Progenitor cell of endocrine pancreas (in vitro differentiated cells): ENCODE measurements at regions not wholly inside any gene's neighbourhood (a gene's known extent, or its start where the extent isn't known, plus 50 kb on each side); places are given as distances from the start of the nearest gene placed in this dataset.

ENCODE experiments used
- DNase-seq: peaks from one replicate; pipeline ENCODE4 v3.0.0; 2021; ENCODE audit warnings: low spot score; ENCODE audit not compliant: unreplicated experiment
- H3K27ac Mint-ChIP-seq: 2 replicates; pipeline ENCODE4 v1.8.0; 2021; ENCODE audit warnings: mild to moderate bottlenecking, moderate library complexity, mixed read lengths
- H3K27me3 Mint-ChIP-seq: 2 replicates; pipeline ENCODE4 v1.8.0; 2021; ENCODE audit warnings: mixed read lengths
- H3K36me3 Mint-ChIP-seq: 2 replicates; pipeline ENCODE4 v1.8.0; 2022; ENCODE audit warnings: mixed read lengths; ENCODE audit not compliant: insufficient read depth
- H3K4me1 Mint-ChIP-seq: 2 replicates; pipeline ENCODE4 v1.8.0; 2021; ENCODE audit warnings: low read depth, mixed read lengths
- H3K4me3 Mint-ChIP-seq: 2 replicates; pipeline ENCODE4 v1.8.0; 2021; ENCODE audit warnings: low read depth, mild to moderate bottlenecking, moderate library complexity, mixed read lengths
- H3K9me3 Mint-ChIP-seq: 2 replicates; pipeline ENCODE4 v1.8.0; 2021; ENCODE audit warnings: low read depth, mixed read lengths
- TF ChIP-seq, protein P1 (sequence below): fragments of 200-600 bp; sonication (generic); IDR thresholded peaks from one replicate; pipeline ENCODE4 v1.5.0; 2021; ENCODE audit warnings: antibody characterized with exemption, mild to moderate bottlenecking; ENCODE audit not compliant: unreplicated experiment

DNA sequence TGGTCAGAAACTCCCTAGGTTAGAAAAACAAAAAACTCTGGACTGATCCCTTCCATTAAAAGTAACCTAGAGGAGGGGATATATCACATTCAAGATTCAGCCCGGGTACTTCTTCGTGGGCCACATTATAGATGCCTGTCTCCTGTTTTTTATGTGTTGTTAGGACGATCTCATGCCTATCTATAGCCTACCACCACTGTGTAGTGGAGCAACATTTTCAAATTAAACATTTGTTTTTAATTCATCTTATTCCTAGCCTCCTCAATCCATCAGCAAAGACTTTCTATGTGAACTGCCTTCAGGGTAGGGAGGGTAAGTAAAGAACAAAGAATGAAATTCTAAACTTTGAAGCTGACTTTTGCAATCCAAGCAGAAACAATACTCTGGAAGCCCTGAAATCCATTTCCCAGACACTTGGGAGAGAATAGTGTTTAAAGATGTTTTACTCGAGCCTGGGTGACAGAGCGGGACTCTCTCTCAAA, 379.4 kb downstream of the ANXA1 start:
- no peaks in the 10 kb centered on the region for H3K4me1 Mint-ChIP-seq
- no peaks in the 10 kb centered on the region for H3K27me3 Mint-ChIP-seq
- H3K9me3 Mint-ChIP-seq, result no peaks in the 10 kb centered on the region

DNA sequence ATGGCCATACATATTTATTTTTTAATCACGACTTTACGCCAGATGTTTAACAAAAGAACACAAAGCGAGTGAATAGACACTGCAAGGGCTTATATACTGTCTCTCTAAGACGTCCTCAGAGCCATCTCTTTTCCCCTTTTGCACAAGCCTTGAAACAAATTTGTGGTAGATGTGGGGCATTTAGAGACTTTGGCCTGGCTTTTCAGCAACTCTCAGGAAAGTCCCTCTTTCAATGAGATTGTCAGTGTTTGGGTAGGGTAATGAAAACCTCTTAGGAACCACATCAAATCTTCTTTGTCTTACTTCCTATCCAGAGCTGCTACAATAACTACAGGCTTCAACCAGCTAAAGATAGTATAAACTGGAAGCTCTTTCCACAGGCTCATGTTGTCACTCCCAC, 380.0 kb downstream of the ANXA1 start:
- Mint-ChIP-seq H3K27me3 (no peaks in the 10 kb centered on the region), H3K9me3 (no peaks in the 10 kb centered on the region), H3K4me3 (no peak overlapping the region), H3K4me1 (no peaks in the 10 kb centered on the region), H3K36me3 (no peaks in the 10 kb centered on the region), H3K27ac (no peak overlapping the region)
- TF ChIP-seq, protein P1, sequence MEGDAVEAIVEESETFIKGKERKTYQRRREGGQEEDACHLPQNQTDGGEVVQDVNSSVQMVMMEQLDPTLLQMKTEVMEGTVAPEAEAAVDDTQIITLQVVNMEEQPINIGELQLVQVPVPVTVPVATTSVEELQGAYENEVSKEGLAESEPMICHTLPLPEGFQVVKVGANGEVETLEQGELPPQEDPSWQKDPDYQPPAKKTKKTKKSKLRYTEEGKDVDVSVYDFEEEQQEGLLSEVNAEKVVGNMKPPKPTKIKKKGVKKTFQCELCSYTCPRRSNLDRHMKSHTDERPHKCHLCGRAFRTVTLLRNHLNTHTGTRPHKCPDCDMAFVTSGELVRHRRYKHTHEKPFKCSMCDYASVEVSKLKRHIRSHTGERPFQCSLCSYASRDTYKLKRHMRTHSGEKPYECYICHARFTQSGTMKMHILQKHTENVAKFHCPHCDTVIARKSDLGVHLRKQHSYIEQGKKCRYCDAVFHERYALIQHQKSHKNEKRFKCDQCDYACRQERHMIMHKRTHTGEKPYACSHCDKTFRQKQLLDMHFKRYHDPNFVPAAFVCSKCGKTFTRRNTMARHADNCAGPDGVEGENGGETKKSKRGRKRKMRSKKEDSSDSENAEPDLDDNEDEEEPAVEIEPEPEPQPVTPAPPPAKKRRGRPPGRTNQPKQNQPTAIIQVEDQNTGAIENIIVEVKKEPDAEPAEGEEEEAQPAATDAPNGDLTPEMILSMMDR, result no peak
- no peak for DNase-seq

More for the DNA sequence above, 379.4 kb downstream of the ANXA1 start:
- Mint-ChIP-seq H3K36me3 (no peaks in the 10 kb centered on the region), H3K4me3 (no peak overlapping the region), H3K27ac (no peak overlapping the region)
- TF ChIP-seq, protein P1, result no peak
- no peak for DNase-seq

DNA sequence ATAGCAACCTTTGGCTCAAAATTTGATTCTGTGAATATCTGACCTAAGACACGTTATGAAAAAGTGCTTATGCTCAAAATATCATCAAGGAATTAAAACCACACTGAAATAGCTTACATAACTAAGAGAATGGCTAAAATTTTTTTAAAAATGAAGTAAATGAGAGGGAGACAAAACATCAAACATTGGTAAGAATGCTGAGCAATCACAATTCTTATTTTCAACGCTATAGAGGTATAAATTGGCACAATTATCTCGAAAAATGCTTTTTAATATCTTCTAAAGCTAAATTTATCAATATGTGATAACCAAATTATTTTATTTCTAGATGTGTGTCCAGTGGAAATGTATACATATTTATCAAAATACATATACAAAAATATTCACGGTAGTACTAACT, 381.3 kb downstream of the ANXA1 start:
- H3K27ac Mint-ChIP-seq, result no peak overlapping the region

DNA sequence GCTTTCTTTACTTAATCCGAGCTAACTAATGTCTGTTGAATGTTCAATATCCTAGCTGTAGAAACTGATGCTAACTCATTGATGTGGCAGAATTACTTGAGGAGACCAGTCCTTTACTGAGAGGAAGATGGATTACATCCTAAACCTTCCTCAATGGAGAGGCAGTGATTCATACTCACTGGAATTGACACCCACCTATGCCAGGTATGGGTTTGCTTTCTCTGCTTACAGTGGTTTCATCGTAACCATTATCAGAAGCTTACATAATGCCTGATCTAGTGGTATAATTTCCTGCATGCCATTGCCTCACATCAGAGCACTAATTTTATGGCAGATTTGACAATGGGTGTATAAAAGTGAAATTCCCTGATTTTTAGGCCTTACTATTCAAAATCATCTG, 384.7 kb downstream of the ANXA1 start:
- TF ChIP-seq, protein P1, result no peak
- Mint-ChIP-seq H3K4me3 (no peak overlapping the region), H3K27ac (no peak overlapping the region), H3K27me3 (no peaks in the 10 kb centered on the region), H3K36me3 (no peaks in the 10 kb centered on the region), H3K9me3 (no peaks in the 10 kb centered on the region), H3K4me1 (no peaks in the 10 kb centered on the region)
- no peak for DNase-seq

More for the DNA sequence above, 381.3 kb downstream of the ANXA1 start:
- Mint-ChIP-seq H3K4me3 (no peak overlapping the region), H3K4me1 (no peaks in the 10 kb centered on the region), H3K27me3 (no peaks in the 10 kb centered on the region), H3K9me3 (no peaks in the 10 kb centered on the region), H3K36me3 (no peaks in the 10 kb centered on the region)
- DNase-seq, result no peak
- TF ChIP-seq, protein P1, result no peak

DNA sequence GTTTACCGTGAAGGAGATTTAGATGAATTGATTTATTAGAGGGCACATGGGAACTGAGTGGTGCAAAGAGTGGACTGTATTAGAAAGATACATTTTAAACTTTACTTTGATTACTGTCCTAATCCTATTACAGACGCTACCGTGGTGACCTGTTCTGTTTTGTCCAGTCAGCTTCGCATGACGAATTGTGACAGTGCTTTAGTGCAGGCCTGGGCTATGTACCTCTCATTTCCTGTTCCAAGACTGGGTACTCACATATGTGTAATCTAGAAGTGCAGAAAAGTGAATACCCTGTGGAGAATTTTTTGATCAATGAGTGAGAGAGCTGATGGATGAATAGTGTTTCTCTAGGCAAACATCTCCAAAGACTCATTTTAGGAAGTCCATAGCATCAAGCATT, 385.9 kb downstream of the ANXA1 start:
- Mint-ChIP-seq H3K27me3 (no peaks in the 10 kb centered on the region), H3K9me3 (no peaks in the 10 kb centered on the region), H3K4me1 (no peaks in the 10 kb centered on the region), H3K36me3 (no peaks in the 10 kb centered on the region), H3K27ac (no peak overlapping the region), H3K4me3 (no peak overlapping the region)
- TF ChIP-seq, protein P1, result no peak
- DNase-seq, result no peak
